HG03460 (cell line): ENCODE measurements at regions not wholly inside any gene's neighbourhood (a gene's known extent, or its start where the extent isn't known, plus 50 kb on each side); places are given as distances from the start of the nearest gene placed in this dataset.
"Not testable (repeated sequence)": the region's sequence is repeated elsewhere in the genome, so short reads cannot be mapped to it uniquely, and the experiment has no call there.

ENCODE experiments used
- ATAC-seq: cut with Tn5 transposase; IDR thresholded peaks from one replicate; pipeline ENCODE4 v1.9.1; 2021; ENCODE audit not compliant: unreplicated experiment

- not testable (repeated sequence) for ATAC-seq
These were observed 211.3 kb downstream of the SPATA31A1 start for GRCh38 chr9:39566782-39567181.

- not testable (repeated sequence) for ATAC-seq
These were observed 211.9 kb downstream of the SPATA31A1 start for GRCh38 chr9:39567396-39567795.

- not testable (repeated sequence) for ATAC-seq
These were observed 213.4 kb downstream of the SPATA31A1 start for GRCh38 chr9:39568900-39569299.

GRCh38 chr9:39573024-39574022, 217.9 kb downstream of the SPATA31A1 start:
- ATAC-seq = not testable (repeated sequence)

GRCh38 chr9:39579000-39579399, 223.5 kb downstream of the SPATA31A1 start:
- ATAC-seq = not testable (repeated sequence)

GRCh38 chr9:39581296-39581695, 225.8 kb downstream of the SPATA31A1 start:
- ATAC-seq = not testable (repeated sequence)

GRCh38 chr9:39582677-39583412, 227.4 kb downstream of the SPATA31A1 start:
- ATAC-seq = not testable (repeated sequence)

- ATAC-seq = not testable (repeated sequence)
These were observed 227.9 kb downstream of the SPATA31A1 start for GRCh38 chr9:39583413-39583747.

GRCh38 chr9:39585233-39585632, 229.8 kb downstream of the SPATA31A1 start:
- not testable (repeated sequence) for ATAC-seq

GRCh38 chr9:39587844-39588499, 232.5 kb downstream of the SPATA31A1 start:
- ATAC-seq = no peak

- no peak for ATAC-seq
These were observed 233.2 kb downstream of the SPATA31A1 start for GRCh38 chr9:39588500-39589137.

GRCh38 chr9:39604089-39604488, 248.6 kb downstream of the SPATA31A1 start:
- not testable (repeated sequence) for ATAC-seq

- ATAC-seq = peak; percentile 98
These were observed 256.2 kb downstream of the SPATA31A1 start for GRCh38 chr9:39611449-39612231.

GRCh38 chr9:39616480-39616879, 261.0 kb downstream of the SPATA31A1 start:
- ATAC-seq = not testable (repeated sequence)

GRCh38 chr9:39624048-39624447, 268.6 kb downstream of the SPATA31A1 start:
- ATAC-seq = not testable (repeated sequence)

- not testable (repeated sequence) for ATAC-seq
These were observed 276.6 kb downstream of the SPATA31A1 start for GRCh38 chr9:39632071-39632470.

- not testable (repeated sequence) for ATAC-seq
These were observed 293.6 kb downstream of the SPATA31A1 start for GRCh38 chr9:39649029-39649428.

GRCh38 chr9:39656960-39657603, 301.6 kb downstream of the SPATA31A1 start:
- peak; percentile 77 for ATAC-seq

- not testable (repeated sequence) for ATAC-seq
These were observed 307.6 kb downstream of the SPATA31A1 start for GRCh38 chr9:39663020-39663419.
